Right ventricle myocardium superior (tissue), 1 donor: ENCODE measurements at regions not wholly inside any gene's neighbourhood (a gene's known extent, or its start where the extent isn't known, plus 50 kb on each side); places are given as distances from the start of the nearest gene placed in this dataset.

Source experiments
- ATAC-seq: fragments of 200-7000 bp; cut with Tn5 transposase; one replicate; pipeline ENCODE4 v1.9.1; 2020; ENCODE audit warnings: mild to moderate bottlenecking; ENCODE audit not compliant: poor library complexity
- DNase-seq: peaks from one replicate; pipeline ENCODE4 v3.0.0-alpha.2; 2020
- intact Hi-C: fragments of 100-400 bp; cut with DNase I; formaldehyde crosslinking; loops from one replicate; pipeline ENCODE4 v1.11.2; 2022
- donor health status: DM: no; HTN: yes; CAD: no; lungs with severe emphysema.

- intact Hi-C loops = no loop called here
- ATAC-seq (no peak), DNase-seq (no peak)
Measured at GRCh38 chr18:64275593-64276300, 126.9 kb upstream of the LINC00305 start.

- no peak for ATAC-seq
- intact Hi-C loops = no loop called here
Measured at GRCh38 chr18:64273724-64274123, 124.8 kb upstream of the LINC00305 start.

GRCh38 chr18:64271975-64272659 lies 123.2 kb upstream of the LINC00305 start:
- intact Hi-C loops = no loop called here
- ATAC-seq = no peak

More at GRCh38 chr18:64273724-64274123, 124.8 kb upstream of the LINC00305 start:
- no peak for DNase-seq

GRCh38 chr18:64271246-64271645 lies 122.4 kb upstream of the LINC00305 start:
- ATAC-seq (no peak), DNase-seq (no peak)
- intact Hi-C loops = no loop called here

More at GRCh38 chr18:64271975-64272659, 123.2 kb upstream of the LINC00305 start:
- no peak for DNase-seq

GRCh38 chr18:64270608-64271007 lies 121.7 kb upstream of the LINC00305 start:
- no peak for ATAC-seq

GRCh38 chr18:64270121-64270520 lies 121.2 kb upstream of the LINC00305 start:
- DNase-seq = no peak
- intact Hi-C loops = no loop called here
- ATAC-seq = no peak

More at GRCh38 chr18:64270608-64271007, 121.7 kb upstream of the LINC00305 start:
- intact Hi-C loops = no loop called here
- no peak for DNase-seq

- DNase-seq (no peak), ATAC-seq (no peak)
- intact Hi-C loops = no loop called here
Measured at GRCh38 chr18:64264171-64264570, 115.3 kb upstream of the LINC00305 start.

GRCh38 chr18:64260810-64261209 lies 111.9 kb upstream of the LINC00305 start:
- no peak for ATAC-seq
- no peak for DNase-seq
- intact Hi-C loops = no loop called here

GRCh38 chr18:64259871-64260270 lies 111.0 kb upstream of the LINC00305 start:
- no peak for ATAC-seq
- intact Hi-C loops = no loop called here
- DNase-seq = no peak

GRCh38 chr18:64258111-64258650 lies 109.3 kb upstream of the LINC00305 start:
- intact Hi-C loops = no loop called here
- DNase-seq (no peak), ATAC-seq (no peak)

GRCh38 chr18:64254399-64255093 lies 105.7 kb upstream of the LINC00305 start:
- ATAC-seq = no peak
- DNase-seq = no peak
- intact Hi-C loops = no loop called here

- no peak for ATAC-seq
- intact Hi-C loops = no loop called here
- no peak for DNase-seq
Measured at GRCh38 chr18:64253873-64254272, 105.0 kb upstream of the LINC00305 start.

- ATAC-seq (no peak), DNase-seq (no peak)
- intact Hi-C loops = no loop called here
Measured at GRCh38 chr18:64253222-64253621, 104.3 kb upstream of the LINC00305 start.

GRCh38 chr18:64248836-64249235 lies 99.9 kb upstream of the LINC00305 start:
- DNase-seq = no peak
- no peak for ATAC-seq
- intact Hi-C loops = no loop called here

- ATAC-seq = peak; percentile 93
- intact Hi-C loops = no loop called here
Measured at GRCh38 chr18:64245126-64245861, 96.4 kb upstream of the LINC00305 start.

GRCh38 chr18:64244571-64244970 lies 95.7 kb upstream of the LINC00305 start:
- intact Hi-C loops = no loop called here
- DNase-seq = no peak
- ATAC-seq = peak; percentile 48

More at GRCh38 chr18:64245126-64245861, 96.4 kb upstream of the LINC00305 start:
- no peak for DNase-seq

- DNase-seq = no peak
- intact Hi-C loops = no loop called here
- ATAC-seq = no peak
Measured at GRCh38 chr18:64240316-64240715, 91.4 kb upstream of the LINC00305 start.

- intact Hi-C loops = no loop called here
- ATAC-seq (no peak), DNase-seq (no peak)
Measured at GRCh38 chr18:64238076-64238475, 89.2 kb upstream of the LINC00305 start.

- DNase-seq (no peak), ATAC-seq (no peak)
- intact Hi-C loops = no loop called here
Measured at GRCh38 chr18:64234321-64234720, 85.4 kb upstream of the LINC00305 start.
